CD4-positive, alpha-beta T cell (primary cell): ENCODE measurements at regions not wholly inside any gene's neighbourhood (a gene's known extent, or its start where the extent isn't known, plus 50 kb on each side); places are given as distances from the start of the nearest gene placed in this dataset.

ENCODE experiments used
- ATAC-seq: fragments of 200-7000 bp; cut with Tn5 transposase; one replicate; pipeline ENCODE4 v1.10.0; 2022; ENCODE audit warnings: mild to moderate bottlenecking; ENCODE audit not compliant: poor library complexity
- CTCF ChIA-PET: fragments of 350-600 bp; sonication (Branson Sonifier 250); formaldehyde crosslinking; loops from one replicate; lab custom pipeline; 2021; ENCODE audit warnings: antibody characterized with exemption, inconsistent platforms; lab: Charles Lee
- POLR2A ChIA-PET: fragments of 350-600 bp; sonication (Branson Sonifier 250); formaldehyde crosslinking; loops from one replicate; lab custom pipeline; 2021; ENCODE audit warnings: antibody characterized with exemption, inconsistent platforms; lab: Charles Lee
- DNase-seq, 14 experiments: peaks; one replicate each; pipeline ENCODE4 v3.0.0-alpha.2; 2013 to 2020; ENCODE audit warnings: mixed read lengths in 2 of 14
- H3K27ac ChIP-seq, 2 donors: one replicate each; pipeline versions ENCODE4 v1.5.1 to v1.7.0; 2013; ENCODE audit warnings: low read length in 2 of 2, low read depth in 1 of 2, mild to moderate bottlenecking in 1 of 2
- H3K27me3 ChIP-seq, 2 experiments: 1 replicate in 1 of 2; 2 replicates in 1 of 2; pipeline versions ENCODE4 v1.6.1 to v1.7.0; 2013; ENCODE audit warnings: low read length in 2 of 2, control low read depth in 1 of 2, mild to moderate bottlenecking in 1 of 2, moderate library complexity in 1 of 2; ENCODE audit not compliant: insufficient read depth in 2 of 2, control insufficient read depth in 1 of 2
- H3K36me3 ChIP-seq: one replicate; pipeline ENCODE4 v1.6.1; 2013; ENCODE audit warnings: low read length, control low read depth; ENCODE audit not compliant: insufficient read depth
- H3K4me1 ChIP-seq: one replicate; pipeline ENCODE4 v1.6.1; 2013; ENCODE audit warnings: low read length, control low read depth; ENCODE audit not compliant: insufficient read depth
- H3K4me3 ChIP-seq: one replicate; pipeline ENCODE4 v1.5.1; 2013; ENCODE audit warnings: mild to moderate bottlenecking, low read length, moderate library complexity
- H3K9me3 ChIP-seq, 2 experiments: 1 replicate in 1 of 2; 2 replicates in 1 of 2; pipeline versions ENCODE4 v1.6.1 to v1.7.0; 2013; ENCODE audit warnings: low read length in 2 of 2, mild to moderate bottlenecking in 2 of 2, control low read depth in 1 of 2, moderate library complexity in 1 of 2; ENCODE audit not compliant: control insufficient read depth in 1 of 2, insufficient read depth in 1 of 2
- H3K27ac Mint-ChIP-seq: one replicate; pipeline ENCODE4 v1.8.0; 2020; ENCODE audit warnings: mixed read lengths
- H3K27me3 Mint-ChIP-seq: one replicate; pipeline ENCODE4 v1.8.0; 2021; ENCODE audit warnings: mixed read lengths
- H3K36me3 Mint-ChIP-seq: one replicate; pipeline ENCODE4 v1.8.0; 2021; ENCODE audit warnings: low read depth, mixed read lengths
- H3K4me1 Mint-ChIP-seq: one replicate; pipeline ENCODE4 v1.8.0; 2021; ENCODE audit warnings: low read depth, mixed read lengths
- H3K4me3 Mint-ChIP-seq: one replicate; pipeline ENCODE4 v1.8.0; 2020; ENCODE audit warnings: mild to moderate bottlenecking, mixed read lengths
- H3K9me3 Mint-ChIP-seq: one replicate; pipeline ENCODE4 v1.8.0; 2020; ENCODE audit warnings: mixed read lengths
- CTCF ChIP-seq: fragments of 200-600 bp; IDR thresholded peaks from one replicate; pipeline ENCODE4 v1.8.0; 2022; ENCODE audit warnings: antibody characterized with exemption, mild to moderate bottlenecking
- intact Hi-C, 2 experiments: fragments of 100-400 bp; cut with DNase I in 1 of 2; cut with micrococcal nuclease in 1 of 2; formaldehyde crosslinking; loops; one replicate each; pipeline versions ENCODE4 v1.15.1 to v1.9.0; 2023 to 2025; cut with DNase I, micrococcal nuclease

- Histone ChIP-seq H3K36me3 (no peaks in the 10 kb centered on the region), H3K4me3 (no peak overlapping the region), H3K9me3 (no peaks in the 10 kb centered on the region), H3K4me1 (no peaks in the 10 kb centered on the region), H3K27ac (no peak overlapping the region), H3K27me3 (no peaks in the 10 kb centered on the region)
- ChIA-PET POLR2A (no interaction called here), CTCF (no interaction called here)
- intact Hi-C loops = no loop called here
- Mint-ChIP-seq H3K27ac (no peak overlapping the region), H3K4me3 (no peak overlapping the region), H3K36me3 (no peaks in the 10 kb centered on the region), H3K4me1 (no peaks in the 10 kb centered on the region), H3K9me3 (peaks cover 2% of the 10 kb centered on the region), H3K27me3 (no peaks in the 10 kb centered on the region)
- no peak for TF ChIP-seq CTCF
- ATAC-seq = no peak
- no peak for DNase-seq
Measured at GRCh38 chr13:82797876-82798275, 1084.4 kb downstream of the SLITRK1 start.

- no peak overlapping the region for H3K4me3 ChIP-seq
- no peaks in the 10 kb centered on the region for H3K27me3 Mint-ChIP-seq
- ChIA-PET CTCF (interaction anchor here (1.7 kb wide), 1 partner anchor 9 kb away, joined by 4 read pairs; no protein-coding TSS in a partner anchor), POLR2A (no interaction called here)
- no peaks in the 10 kb centered on the region for H3K4me1 ChIP-seq
- no peaks in the 10 kb centered on the region for H3K4me1 Mint-ChIP-seq
- intact Hi-C loops = no loop called here
- DNase-seq (no peak), ATAC-seq (no peak)
- H3K27me3 ChIP-seq = no peaks in the 10 kb centered on the region
- H3K9me3 ChIP-seq = no peaks in the 10 kb centered on the region
- no peak overlapping the region for H3K27ac ChIP-seq
- TF ChIP-seq CTCF = no peak
- no peak overlapping the region for H3K27ac Mint-ChIP-seq
- H3K9me3 Mint-ChIP-seq = peaks cover 4% of the 10 kb centered on the region
- H3K36me3 ChIP-seq = no peaks in the 10 kb centered on the region
- no peak overlapping the region for H3K4me3 Mint-ChIP-seq
- no peaks in the 10 kb centered on the region for H3K36me3 Mint-ChIP-seq
Measured at GRCh38 chr13:82791035-82791434, 1091.2 kb downstream of the SLITRK1 start.

- Histone ChIP-seq H3K27me3 (no peaks in the 10 kb centered on the region), H3K4me1 (no peaks in the 10 kb centered on the region), H3K27ac (no peak overlapping the region), H3K4me3 (no peak overlapping the region), H3K36me3 (no peaks in the 10 kb centered on the region), H3K9me3 (peaks cover 0 to 2% of the 10 kb centered on the region in 2 experiments)
- no peak overlapping the region for H3K4me3 Mint-ChIP-seq
- intact Hi-C loops = no loop called here
- no peaks in the 10 kb centered on the region for H3K36me3 Mint-ChIP-seq
- H3K4me1 Mint-ChIP-seq = no peaks in the 10 kb centered on the region
- ATAC-seq = no peak
- no peak overlapping the region for H3K27ac Mint-ChIP-seq
- ChIA-PET CTCF (no interaction called here), POLR2A (no interaction called here)
- TF ChIP-seq CTCF = no peak
- H3K9me3 Mint-ChIP-seq = peaks cover 9% of the 10 kb centered on the region
- no peaks in the 10 kb centered on the region for H3K27me3 Mint-ChIP-seq
- no peak for DNase-seq
Measured at GRCh38 chr13:82772816-82773215, 1109.5 kb downstream of the SLITRK1 start.
